ENCODE measurements at regions not wholly inside any gene's neighbourhood (a gene's known extent, or its start where the extent isn't known, plus 50 kb on each side); places are given as distances from the start of the nearest gene placed in this dataset.

- TF ChIP-seq TCF12 (IDR thresholded peaks at IDR 0.05; ENCODE audit: low read depth) = no peak
- TF ChIP-seq TAF1 (IDR thresholded peaks at IDR 0.05; ENCODE audit: low read depth) = no peak
- TF ChIP-seq RAD21 (IDR thresholded peaks at IDR 0.05; ENCODE audit: low read depth) = no peak
- TF ChIP-seq, protein P1, sequence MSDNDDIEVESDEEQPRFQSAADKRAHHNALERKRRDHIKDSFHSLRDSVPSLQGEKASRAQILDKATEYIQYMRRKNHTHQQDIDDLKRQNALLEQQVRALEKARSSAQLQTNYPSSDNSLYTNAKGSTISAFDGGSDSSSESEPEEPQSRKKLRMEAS (IDR thresholded peaks at IDR 0.05) = no peak
- no peak for TF ChIP-seq CREB1 (IDR thresholded peaks at IDR 0.05; ENCODE audit: low read depth)
- no peak for TF ChIP-seq REST (IDR thresholded peaks at IDR 0.05; ENCODE audit: low read depth)
Observed at GRCh38 chr20:54891907-54892306, 416.5 kb downstream of the DOK5 start.
